Neuronal stem cell (in vitro differentiated cells): ENCODE measurements at regions not wholly inside any gene's neighbourhood (a gene's known extent, or its start where the extent isn't known, plus 50 kb on each side); places are given as distances from the start of the nearest gene placed in this dataset.
"Not testable (repeated sequence)": the region's sequence is repeated elsewhere in the genome, so short reads cannot be mapped to it uniquely, and the experiment has no call there.

Experiments used
- DNase-seq: peaks from one replicate; pipeline ENCODE4 v3.0.0-alpha.2; 2013; ENCODE audit warnings: low spot score
- H2AFZ ChIP-seq: one replicate; pipeline ENCODE4 v1.6.1; 2013; ENCODE audit warnings: mild to moderate bottlenecking, low read length, inconsistent platforms
- H2AK5ac ChIP-seq: 2 replicates; pipeline ENCODE4 v1.6.1; 2013; ENCODE audit warnings: low read depth, mild to moderate bottlenecking, inconsistent platforms, low read length, moderate library complexity, mixed read lengths
- H2BK120ac ChIP-seq: 2 replicates; pipeline ENCODE4 v1.6.1; 2013; ENCODE audit warnings: low read depth, mild to moderate bottlenecking, inconsistent platforms, low read length, moderate library complexity, mixed read lengths
- H2BK12ac ChIP-seq: one replicate; pipeline ENCODE4 v1.6.1; 2013; ENCODE audit warnings: low read length, inconsistent platforms
- H2BK15ac ChIP-seq: 2 replicates; pipeline ENCODE4 v1.6.1; 2013; ENCODE audit warnings: mild to moderate bottlenecking, low read length, inconsistent platforms, mixed read lengths
- H2BK5ac ChIP-seq: one replicate; pipeline ENCODE4 v1.6.1; 2013; ENCODE audit warnings: inconsistent platforms, mild to moderate bottlenecking, low read length, moderate library complexity
- H3K14ac ChIP-seq: one replicate; pipeline ENCODE4 v1.6.1; 2013; ENCODE audit warnings: low read length, inconsistent platforms
- H3K18ac ChIP-seq: 2 replicates; pipeline ENCODE4 v1.6.1; 2013; ENCODE audit warnings: low read length, inconsistent platforms
- H3K23ac ChIP-seq: 2 replicates; pipeline ENCODE4 v1.6.1; 2013; ENCODE audit warnings: low read depth, mild to moderate bottlenecking, mixed read lengths, low read length, inconsistent platforms; ENCODE audit not compliant: poor library complexity
- H3K27ac ChIP-seq: replicated peaks from 3 replicates; pipeline ENCODE4 v1.5.1; 2013; ENCODE audit warnings: low read length, inconsistent platforms
- H3K27me3 ChIP-seq, 3 experiments: 2 replicates each; pipeline ENCODE4 v1.6.1; 2013; ENCODE audit warnings: low read length in 3 of 3, mild to moderate bottlenecking in 2 of 3, inconsistent platforms in 1 of 3, low read depth in 1 of 3, mixed read lengths in 1 of 3, moderate library complexity in 1 of 3; ENCODE audit not compliant: control insufficient read depth in 3 of 3, insufficient read depth in 3 of 3
- H3K36me3 ChIP-seq, 2 donors: replicated peaks in 1 of 2; 2 replicates each; pipeline ENCODE4 v1.6.1; 2013; ENCODE audit warnings: low read length in 2 of 2; ENCODE audit not compliant: control insufficient read depth in 2 of 2, insufficient read depth in 2 of 2
- H3K4ac ChIP-seq: 2 replicates; pipeline ENCODE4 v1.6.1; 2013; ENCODE audit warnings: inconsistent platforms, mild to moderate bottlenecking, low read length, moderate library complexity
- H3K4me1 ChIP-seq, 2 donors: 1 replicate in 1 of 2; 2 replicates in 1 of 2; pipeline ENCODE4 v1.6.1; 2013; ENCODE audit warnings: low read length in 2 of 2, low read depth in 1 of 2; ENCODE audit not compliant: control insufficient read depth in 2 of 2, insufficient read depth in 1 of 2
- H3K4me2 ChIP-seq: one replicate; pipeline ENCODE4 v1.6.1; 2013; ENCODE audit warnings: mild to moderate bottlenecking, low read length, inconsistent platforms; ENCODE audit not compliant: insufficient read depth, poor library complexity, severe bottlenecking
- H3K4me3 ChIP-seq, 2 donors: 2 replicates each; pipeline ENCODE4 v1.5.1; 2013; ENCODE audit warnings: low read length in 2 of 2, mild to moderate bottlenecking in 2 of 2, inconsistent platforms in 1 of 2, moderate library complexity in 1 of 2
- H3K79me1 ChIP-seq: one replicate; pipeline ENCODE4 v1.6.1; 2013; ENCODE audit warnings: low read depth, mild to moderate bottlenecking, inconsistent platforms, low read length, moderate library complexity
- H3K9ac ChIP-seq: one replicate; pipeline ENCODE4 v1.6.1; 2013; ENCODE audit warnings: mild to moderate bottlenecking, low read depth, low read length, inconsistent platforms; ENCODE audit not compliant: poor library complexity
- H3K9me3 ChIP-seq, 2 donors: replicated peaks in 1 of 2; 2 replicates each; pipeline versions ENCODE3 to v1.6.1; 2013; ENCODE audit warnings: low read length in 2 of 2, mild to moderate bottlenecking in 2 of 2, inconsistent platforms in 1 of 2, low read depth in 1 of 2, mixed read lengths in 1 of 2, moderate library complexity in 1 of 2; ENCODE audit not compliant: control insufficient read depth in 2 of 2, insufficient read depth in 1 of 2
- H4K8ac ChIP-seq: one replicate; pipeline ENCODE4 v1.6.1; 2013; ENCODE audit warnings: low read depth, mild to moderate bottlenecking, inconsistent platforms, low read length, moderate library complexity
- H4K91ac ChIP-seq: one replicate; pipeline ENCODE4 v1.6.1; 2013; ENCODE audit warnings: low read length, low read depth, mild to moderate bottlenecking, inconsistent platforms; ENCODE audit not compliant: poor library complexity
- WGBS, 2 donors: extraction: QIAGEN DNeasy Blood & Tissue Kit; methylation state at CpG; one replicate each; pipeline ENCODE4 v1.1.7; 2013; ENCODE audit warnings: missing lambda C conversion rate in 2 of 2, mixed read lengths in 1 of 2; ENCODE audit not compliant: insufficient read length in 2 of 2, insufficient replicate concordance in 1 of 2; ENCODE audit errors: extremely low coverage in 2 of 2; 5-methylcytosine and 5-hydroxymethylcytosine counted together

DNA sequence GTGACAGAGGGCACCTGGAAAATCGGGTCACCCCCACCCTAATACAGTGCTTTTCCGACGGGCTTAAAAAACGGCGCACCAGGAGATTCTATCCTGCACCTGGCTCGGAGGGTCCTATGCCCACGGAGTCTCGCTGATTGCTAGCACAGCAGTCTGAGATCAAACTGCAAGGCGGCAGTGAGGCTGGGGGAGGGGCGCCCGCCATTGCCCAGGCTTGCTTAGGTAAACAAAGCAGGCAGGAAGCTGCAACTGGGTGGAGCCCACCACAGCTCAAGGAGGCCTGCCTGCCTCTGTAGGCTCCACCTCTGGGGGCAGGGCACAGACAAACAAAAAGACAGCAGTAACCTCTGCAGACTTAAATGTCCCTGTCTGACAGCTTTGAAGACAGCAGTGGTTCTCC, 168.2 kb upstream of the SPIN4 start:
- H3K14ac ChIP-seq, H3K23ac ChIP-seq, H3K79me1 ChIP-seq, H2AK5ac ChIP-seq, H2BK12ac ChIP-seq, H2BK120ac ChIP-seq, H3K4ac ChIP-seq, H3K27ac ChIP-seq, H4K8ac ChIP-seq, H3K18ac ChIP-seq, H4K91ac ChIP-seq, H2AFZ ChIP-seq, H2BK15ac ChIP-seq, DNase-seq, H3K36me3 ChIP-seq, H3K9me3 ChIP-seq, H3K9ac ChIP-seq, H3K4me2 ChIP-seq, H3K4me1 ChIP-seq, H2BK5ac ChIP-seq, H3K27me3 ChIP-seq, H3K4me3 ChIP-seq: not testable (repeated sequence)
- WGBS, 2 donors: no CpG with 5 or more reads among the region's 11 CpGs

GRCh38 chrX:63514569-63515080, 163.5 kb upstream of the SPIN4 start:
- H3K14ac ChIP-seq: no peak overlapping the region
- no peak overlapping the region for H3K4me2 ChIP-seq
- no peak overlapping the region for H3K4me3 ChIP-seq

GRCh38 chrX:63513825-63514568, 162.9 kb upstream of the SPIN4 start:
- Histone ChIP-seq H3K4me1 (no peaks in the 10 kb centered on the region), H3K79me1 (no peaks in the 10 kb centered on the region), H2BK15ac (no peak overlapping the region), H3K4ac (no peak overlapping the region), H3K27me3 (no peaks in the 10 kb centered on the region), H3K27ac (no peak overlapping the region), H3K18ac (no peak overlapping the region), H3K36me3 (no peaks in the 10 kb centered on the region), H3K14ac (no peak overlapping the region), H3K23ac (no peak overlapping the region), H3K9ac (no peak overlapping the region), H3K4me3 (no peak overlapping the region), H2BK5ac (no peak overlapping the region), H4K91ac (no peak overlapping the region), H4K8ac (no peak overlapping the region), H2AK5ac (no peak overlapping the region), H2BK120ac (no peak overlapping the region), H2BK12ac (no peak overlapping the region), H3K9me3 (no peaks in the 10 kb centered on the region), H2AFZ (no peak overlapping the region), H3K4me2 (no peak overlapping the region)
- WGBS, 2 donors: no CpG with 5 or more reads among the region's 5 CpGs
- no peak for DNase-seq

More at GRCh38 chrX:63514569-63515080, 163.5 kb upstream of the SPIN4 start:
- no peak overlapping the region for H3K23ac ChIP-seq
- H3K18ac ChIP-seq: no peak overlapping the region
- H3K4me1 ChIP-seq: no peaks in the 10 kb centered on the region
- no peak overlapping the region for H2AFZ ChIP-seq
- no peaks in the 10 kb centered on the region for H3K36me3 ChIP-seq
- no peak overlapping the region for H4K8ac ChIP-seq
- no peak overlapping the region for H3K4ac ChIP-seq
- H3K9me3 ChIP-seq: no peaks in the 10 kb centered on the region
- no peak overlapping the region for H4K91ac ChIP-seq
- H2BK15ac ChIP-seq: no peak overlapping the region
- H2BK5ac ChIP-seq: no peak overlapping the region
- no peak overlapping the region for H2BK120ac ChIP-seq
- H3K9ac ChIP-seq: no peak overlapping the region
- no peak overlapping the region for H2AK5ac ChIP-seq
- H3K27me3 ChIP-seq: no peaks in the 10 kb centered on the region
- H3K79me1 ChIP-seq: no peaks in the 10 kb centered on the region
- H3K27ac ChIP-seq: no peak overlapping the region
- no peak for DNase-seq
- no peak overlapping the region for H2BK12ac ChIP-seq

DNA sequence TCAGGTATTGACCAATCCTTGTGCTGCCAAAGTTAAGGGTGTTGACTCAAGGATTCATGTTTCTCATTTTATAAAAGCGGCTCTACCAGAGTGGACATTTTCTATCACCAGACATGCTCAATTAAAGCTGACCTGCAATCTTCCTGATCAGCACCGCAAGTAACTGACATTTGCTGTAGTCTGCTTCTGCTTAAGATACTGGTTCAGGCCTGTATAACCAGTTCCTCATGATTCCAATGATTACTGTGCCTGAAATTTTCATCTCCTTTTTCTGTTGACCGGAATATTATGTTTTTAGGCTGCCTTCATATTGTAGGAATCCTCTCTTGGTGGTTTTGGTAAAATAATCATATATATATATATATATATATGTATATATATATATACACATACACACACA, 160.2 kb upstream of the SPIN4 start:
- no peak overlapping the region for H3K4ac ChIP-seq
- H2BK15ac ChIP-seq: no peak overlapping the region
- no peaks in the 10 kb centered on the region for H3K79me1 ChIP-seq
- H3K23ac ChIP-seq: no peak overlapping the region
- no peak overlapping the region for H2BK5ac ChIP-seq
- H2BK120ac ChIP-seq: no peak overlapping the region
- no peak overlapping the region for H2AK5ac ChIP-seq
- no peak overlapping the region for H4K91ac ChIP-seq
- WGBS, 2 donors: no CpG with 5 or more reads among the region's 3 CpGs
- H3K18ac ChIP-seq: no peak overlapping the region
- H3K9me3 ChIP-seq: no peaks in the 10 kb centered on the region
- H3K36me3 ChIP-seq: no peaks in the 10 kb centered on the region
- H3K4me3 ChIP-seq: no peak overlapping the region
- no peak overlapping the region for H3K27ac ChIP-seq
- no peaks in the 10 kb centered on the region for H3K27me3 ChIP-seq
- H3K9ac ChIP-seq: no peak overlapping the region
- no peak overlapping the region for H3K14ac ChIP-seq
- no peak overlapping the region for H2BK12ac ChIP-seq
- H3K4me1 ChIP-seq: no peaks in the 10 kb centered on the region
- no peak overlapping the region for H2AFZ ChIP-seq
- H3K4me2 ChIP-seq: no peak overlapping the region
- DNase-seq: no peak
- H4K8ac ChIP-seq: no peak overlapping the region
